OCI-LY7 (cell line): ENCODE measurements at regions not wholly inside any gene's neighbourhood (a gene's known extent, or its start where the extent isn't known, plus 50 kb on each side); places are given as distances from the start of the nearest gene placed in this dataset.

Source experiments
- EZH2phosphoT487 ChIP-seq: fragments of 200-600 bp; sonication (generic); IDR thresholded peaks from 2 replicates; pipeline ENCODE4 v1.6.1; 2018; ENCODE audit warnings: low read depth, borderline replicate concordance, mild to moderate bottlenecking, mixed run types, antibody characterized with exemption, low read length, moderate library complexity, mixed read lengths
- TF ChIP-seq, protein P1 (sequence below): fragments of 200-600 bp; sonication (generic); conservative IDR thresholded peaks from 2 replicates; pipeline ENCODE4 v1.5.1; 2014; ENCODE audit warnings: mild to moderate bottlenecking, antibody characterized with exemption, low read length, moderate library complexity, mixed read lengths

DNA sequence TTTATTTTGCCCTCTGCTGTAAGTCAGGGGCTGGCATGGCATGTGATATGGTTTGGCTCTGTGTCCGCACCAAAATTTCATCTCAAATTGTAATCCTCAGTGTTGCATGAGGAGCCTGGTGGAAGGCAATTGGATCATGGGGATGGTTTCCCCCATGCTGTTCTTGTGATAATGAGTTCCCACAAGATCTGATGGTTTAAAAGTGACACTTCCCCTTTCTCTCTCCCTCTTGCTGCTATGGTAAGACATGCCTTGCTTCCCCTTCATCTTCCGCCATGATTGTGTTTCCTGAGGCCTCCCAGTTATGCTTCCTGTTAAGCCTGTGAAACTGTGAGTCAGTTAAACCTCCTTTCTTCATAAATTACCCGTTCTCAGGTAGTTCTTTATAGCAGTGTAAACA, 72.0 kb upstream of the MSX1 start:
- TF ChIP-seq EZH2phosphoT487 = no peak
- TF ChIP-seq, protein P1, sequence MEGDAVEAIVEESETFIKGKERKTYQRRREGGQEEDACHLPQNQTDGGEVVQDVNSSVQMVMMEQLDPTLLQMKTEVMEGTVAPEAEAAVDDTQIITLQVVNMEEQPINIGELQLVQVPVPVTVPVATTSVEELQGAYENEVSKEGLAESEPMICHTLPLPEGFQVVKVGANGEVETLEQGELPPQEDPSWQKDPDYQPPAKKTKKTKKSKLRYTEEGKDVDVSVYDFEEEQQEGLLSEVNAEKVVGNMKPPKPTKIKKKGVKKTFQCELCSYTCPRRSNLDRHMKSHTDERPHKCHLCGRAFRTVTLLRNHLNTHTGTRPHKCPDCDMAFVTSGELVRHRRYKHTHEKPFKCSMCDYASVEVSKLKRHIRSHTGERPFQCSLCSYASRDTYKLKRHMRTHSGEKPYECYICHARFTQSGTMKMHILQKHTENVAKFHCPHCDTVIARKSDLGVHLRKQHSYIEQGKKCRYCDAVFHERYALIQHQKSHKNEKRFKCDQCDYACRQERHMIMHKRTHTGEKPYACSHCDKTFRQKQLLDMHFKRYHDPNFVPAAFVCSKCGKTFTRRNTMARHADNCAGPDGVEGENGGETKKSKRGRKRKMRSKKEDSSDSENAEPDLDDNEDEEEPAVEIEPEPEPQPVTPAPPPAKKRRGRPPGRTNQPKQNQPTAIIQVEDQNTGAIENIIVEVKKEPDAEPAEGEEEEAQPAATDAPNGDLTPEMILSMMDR = no peak
